Left ventricle myocardium inferior (tissue), 1 donor: ENCODE measurements at regions not wholly inside any gene's neighbourhood (a gene's known extent, or its start where the extent isn't known, plus 50 kb on each side); places are given as distances from the start of the nearest gene placed in this dataset.

ENCODE experiments used
- DNase-seq: peaks from one replicate; pipeline ENCODE4 v3.0.0-alpha.2; 2020
- H3K27ac ChIP-seq: fragments of 200-600 bp; replicated peaks from 2 replicates; pipeline ENCODE4 v1.8.0; 2021
- H3K27me3 ChIP-seq: fragments of 200-600 bp; 2 replicates; pipeline ENCODE4 v1.8.0; 2021; ENCODE audit warnings: low read depth
- H3K36me3 ChIP-seq: fragments of 200-600 bp; 2 replicates; pipeline ENCODE4 v1.8.0; 2021
- H3K4me1 ChIP-seq: fragments of 200-600 bp; 2 replicates; pipeline ENCODE4 v1.8.0; 2021
- H3K4me3 ChIP-seq: fragments of 200-600 bp; 2 replicates; pipeline ENCODE4 v1.8.0; 2021; ENCODE audit warnings: mild to moderate bottlenecking, moderate library complexity
- H3K9me3 ChIP-seq: fragments of 200-600 bp; replicated peaks from 2 replicates; pipeline ENCODE4 v1.8.0; 2021
- CTCF ChIP-seq: fragments of 200-600 bp; IDR thresholded peaks from 2 replicates; pipeline ENCODE4 v1.8.0; 2021; ENCODE audit warnings: antibody characterized with exemption, mild to moderate bottlenecking, borderline replicate concordance
- intact Hi-C: fragments of 100-400 bp; cut with micrococcal nuclease; formaldehyde crosslinking; loops from one replicate; pipeline ENCODE4 v1.11.0; 2022
- donor health status: DM: no; HTN: yes; CAD: no; lungs with severe emphysema.

GRCh38 chr3:35043040-35043439 is 596.3 kb upstream of the ARPP21 start:
- H3K4me3 ChIP-seq: no peak overlapping the region
- DNase-seq: no peak
- H3K36me3 ChIP-seq: no peaks in the 10 kb centered on the region
- no peaks in the 10 kb centered on the region for H3K9me3 ChIP-seq
- no peak for TF ChIP-seq CTCF
- no peak overlapping the region for H3K27ac ChIP-seq
- no peaks in the 10 kb centered on the region for H3K4me1 ChIP-seq
- intact Hi-C loops: no loop called here
- H3K27me3 ChIP-seq: no peaks in the 10 kb centered on the region

GRCh38 chr3:35044190-35044589 is 595.1 kb upstream of the ARPP21 start:
- DNase-seq: no peak
- TF ChIP-seq CTCF: no peak
- no peaks in the 10 kb centered on the region for H3K9me3 ChIP-seq
- no peak overlapping the region for H3K27ac ChIP-seq
- no peak overlapping the region for H3K4me3 ChIP-seq
- no peaks in the 10 kb centered on the region for H3K36me3 ChIP-seq
- H3K4me1 ChIP-seq: no peaks in the 10 kb centered on the region
- intact Hi-C loops: no loop called here
- H3K27me3 ChIP-seq: no peaks in the 10 kb centered on the region

- no peak for DNase-seq
- Histone ChIP-seq H3K27ac (no peak overlapping the region), H3K27me3 (no peaks in the 10 kb centered on the region), H3K36me3 (no peaks in the 10 kb centered on the region), H3K4me3 (no peak overlapping the region), H3K4me1 (no peaks in the 10 kb centered on the region), H3K9me3 (no peaks in the 10 kb centered on the region)
- TF ChIP-seq CTCF: no peak
- intact Hi-C loops: no loop called here
Observed at GRCh38 chr3:35045118-35045517, 594.2 kb upstream of the ARPP21 start.

- Histone ChIP-seq H3K4me3 (no peak overlapping the region), H3K4me1 (peaks cover 11% of the 10 kb centered on the region), H3K27ac (no peak overlapping the region), H3K36me3 (no peaks in the 10 kb centered on the region), H3K9me3 (no peaks in the 10 kb centered on the region), H3K27me3 (no peaks in the 10 kb centered on the region)
- no peak for TF ChIP-seq CTCF
- intact Hi-C loops: no loop called here
- no peak for DNase-seq
Observed at GRCh38 chr3:35064761-35065160, 574.6 kb upstream of the ARPP21 start.

GRCh38 chr3:35065891-35066290 is 573.4 kb upstream of the ARPP21 start:
- Histone ChIP-seq H3K36me3 (no peaks in the 10 kb centered on the region), H3K27me3 (no peaks in the 10 kb centered on the region), H3K9me3 (no peaks in the 10 kb centered on the region), H3K4me3 (no peak overlapping the region), H3K27ac (no peak overlapping the region), H3K4me1 (peaks cover 11% of the 10 kb centered on the region)
- intact Hi-C loops: no loop called here
- no peak for TF ChIP-seq CTCF
- DNase-seq: no peak

GRCh38 chr3:35067750-35068149 is 571.6 kb upstream of the ARPP21 start:
- DNase-seq: no peak
- no peak overlapping the region for H3K27ac ChIP-seq
- H3K4me1 ChIP-seq: no peaks in the 10 kb centered on the region
- no peak overlapping the region for H3K4me3 ChIP-seq
- no peaks in the 10 kb centered on the region for H3K9me3 ChIP-seq
- intact Hi-C loops: no loop called here
- no peaks in the 10 kb centered on the region for H3K36me3 ChIP-seq
- TF ChIP-seq CTCF: no peak
- no peaks in the 10 kb centered on the region for H3K27me3 ChIP-seq
